GM18511 (cell line): ENCODE measurements at regions not wholly inside any gene's neighbourhood (a gene's known extent, or its start where the extent isn't known, plus 50 kb on each side); places are given as distances from the start of the nearest gene placed in this dataset.
"Not testable (repeated sequence)": the region's sequence is repeated elsewhere in the genome, so short reads cannot be mapped to it uniquely, and the experiment has no call there.

Source experiments
- ATAC-seq: cut with Tn5 transposase; IDR thresholded peaks from one replicate; pipeline ENCODE4 v1.9.1; 2021; ENCODE audit warnings: mild to moderate bottlenecking, moderate library complexity; ENCODE audit not compliant: unreplicated experiment

GRCh38 chr14:56419750-56420149 lies 159.8 kb upstream of the TMEM260 start:
- ATAC-seq, result no peak

- ATAC-seq, result no peak
Measured at GRCh38 chr14:56422221-56422620, 157.4 kb upstream of the TMEM260 start.

GRCh38 chr14:56422703-56423213 lies 156.8 kb upstream of the TMEM260 start:
- ATAC-seq, result no peak

GRCh38 chr14:56423544-56423943 lies 156.1 kb upstream of the TMEM260 start:
- no peak for ATAC-seq

- ATAC-seq, result no peak
Measured at GRCh38 chr14:56431013-56431412, 148.6 kb upstream of the TMEM260 start.

GRCh38 chr14:56449670-56450213 lies 129.9 kb upstream of the TMEM260 start:
- ATAC-seq, result no peak

- no peak for ATAC-seq
Measured at GRCh38 chr14:56452940-56453339, 126.7 kb upstream of the TMEM260 start.

GRCh38 chr14:56454680-56455079 lies 124.9 kb upstream of the TMEM260 start:
- ATAC-seq, result not testable (repeated sequence)

GRCh38 chr14:56460469-56460868 lies 119.1 kb upstream of the TMEM260 start:
- no peak for ATAC-seq

- no peak for ATAC-seq
Measured at GRCh38 chr14:56461276-56462275, 118.0 kb upstream of the TMEM260 start.

GRCh38 chr14:56463271-56463890 lies 116.2 kb upstream of the TMEM260 start:
- ATAC-seq, result no peak

GRCh38 chr14:56471056-56471455 lies 108.5 kb upstream of the TMEM260 start:
- ATAC-seq, result no peak

- no peak for ATAC-seq
Measured at GRCh38 chr14:56474419-56475022, 105.1 kb upstream of the TMEM260 start.

- ATAC-seq, result no peak
Measured at GRCh38 chr14:56482310-56482911, 97.2 kb upstream of the TMEM260 start.

- ATAC-seq, result no peak
Measured at GRCh38 chr14:56487090-56487667, 92.4 kb upstream of the TMEM260 start.

- ATAC-seq, result no peak
Measured at GRCh38 chr14:56487761-56488160, 91.8 kb upstream of the TMEM260 start.

GRCh38 chr14:56488306-56488705 lies 91.3 kb upstream of the TMEM260 start:
- no peak for ATAC-seq

GRCh38 chr14:56490379-56490778 lies 89.2 kb upstream of the TMEM260 start:
- ATAC-seq, result no peak

- ATAC-seq, result no peak
Measured at GRCh38 chr14:56491299-56492285, 88.0 kb upstream of the TMEM260 start.
